Sigmoid colon (tissue), 6 donors: ENCODE measurements at regions not wholly inside any gene's neighbourhood (a gene's known extent, or its start where the extent isn't known, plus 50 kb on each side); places are given as distances from the start of the nearest gene placed in this dataset.

Experiments used
- DNase-seq: peaks from one replicate; pipeline ENCODE4 v3.0.0-alpha.2; 2019
- H3K27ac ChIP-seq, 4 donors: fragments of 200-600 bp; sonication (generic); one replicate each; pipeline ENCODE4 v1.5.1; 2016 to 2019; ENCODE audit warnings: mild to moderate bottlenecking in 1 of 4
- H3K27me3 ChIP-seq, 3 donors: fragments of 200-600 bp; sonication (generic); one replicate each; pipeline ENCODE4 v1.5.1; 2019; ENCODE audit warnings: mild to moderate bottlenecking in 1 of 3
- H3K36me3 ChIP-seq, 4 donors: fragments of 200-600 bp; sonication (generic); one replicate each; pipeline ENCODE4 v1.5.1; 2016 to 2019
- H3K4me1 ChIP-seq, 4 donors: fragments of 200-600 bp; sonication (generic); one replicate each; pipeline ENCODE4 v1.5.1; 2017 to 2019
- H3K4me3 ChIP-seq, 4 donors: fragments of 200-600 bp; sonication (generic); one replicate each; pipeline ENCODE4 v1.5.1; 2017 to 2019; ENCODE audit warnings: mild to moderate bottlenecking in 2 of 4, moderate library complexity in 1 of 4
- H3K9me3 ChIP-seq, 4 donors: fragments of 200-600 bp in 3 of 4; sonication (generic) in 3 of 4; one replicate each; pipeline versions ENCODE4 v1.5.1 to v1.6.1; 2013 to 2019
- EP300 ChIP-seq, 4 donors: sonication (generic); formaldehyde crosslinking; IDR thresholded peaks; one replicate each; pipeline ENCODE4 v1.6.1; 2017; ENCODE audit warnings: antibody characterized with exemption in 4 of 4
- POLR2A ChIP-seq, 2 donors: fragments of 450-650 bp; IDR thresholded peaks; one replicate each; pipeline ENCODE4 v1.6.1; 2016; ENCODE audit warnings: antibody characterized with exemption in 2 of 2, mild to moderate bottlenecking in 2 of 2, moderate library complexity in 2 of 2
- POLR2AphosphoS5 ChIP-seq, 4 donors: sonication (generic); formaldehyde crosslinking; IDR thresholded peaks; one replicate each; pipeline ENCODE4 v1.6.1; 2017; ENCODE audit warnings: antibody characterized with exemption in 4 of 4
- WGBS, 2 donors: extraction: QIAGEN DNeasy Blood & Tissue Kit; methylation state at CpG; one replicate each; pipeline ENCODE4 v1.1.7; 2013; 5-methylcytosine and 5-hydroxymethylcytosine counted together
- intact Hi-C: fragments of 100-400 bp; cut with DNase I; formaldehyde crosslinking; loops from one replicate; pipeline ENCODE4 v1.15.1; 2023
- TF ChIP-seq, protein P1 (sequence below), 4 experiments: fragments of 450-650 bp in 3 of 4; fragments of 200-600 bp in 1 of 4; IDR thresholded peaks; one replicate each; pipeline ENCODE4 v1.5.1; 2016 to 2019; ENCODE audit warnings: antibody characterized with exemption in 4 of 4, mild to moderate bottlenecking in 3 of 4, moderate library complexity in 2 of 4
- donor health status: healthy with polysubstance abuse.
- donor health status: healthy.

DNA sequence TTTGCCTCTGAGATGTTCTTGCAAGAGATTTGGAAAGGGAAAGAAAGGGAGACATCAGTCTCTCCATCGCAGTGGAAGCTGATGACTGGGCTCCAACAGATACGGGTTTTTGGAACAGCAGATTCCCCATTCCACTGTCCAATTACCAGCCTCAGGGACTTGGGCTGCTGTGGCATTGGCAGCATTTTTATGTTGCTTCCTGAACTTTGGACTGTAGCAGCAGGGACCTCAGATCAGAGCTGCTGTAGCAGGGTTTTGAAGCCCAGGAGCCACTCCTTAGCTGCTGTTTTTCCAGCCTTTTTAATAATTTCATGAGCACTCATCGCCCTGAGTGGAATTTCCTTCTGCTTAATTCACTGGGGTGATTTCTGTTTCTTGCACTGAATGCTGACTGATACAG, 135.7 kb upstream of the SLCO3A1 start:
- Histone ChIP-seq H3K9me3 (no peaks in the 10 kb centered on the region), H3K4me1 (no peaks in the 10 kb centered on the region), H3K27me3 (no peaks in the 10 kb centered on the region), H3K36me3 (no peaks in the 10 kb centered on the region), H3K4me3 (no peak overlapping the region), H3K27ac (no peak overlapping the region)
- TF ChIP-seq POLR2AphosphoS5 (IDR thresholded peaks at IDR 0.05) (no peak), EP300 (IDR thresholded peaks at IDR 0.05) (no peak), POLR2A (IDR thresholded peaks at IDR 0.05) (no peak)
- TF ChIP-seq, protein P1, sequence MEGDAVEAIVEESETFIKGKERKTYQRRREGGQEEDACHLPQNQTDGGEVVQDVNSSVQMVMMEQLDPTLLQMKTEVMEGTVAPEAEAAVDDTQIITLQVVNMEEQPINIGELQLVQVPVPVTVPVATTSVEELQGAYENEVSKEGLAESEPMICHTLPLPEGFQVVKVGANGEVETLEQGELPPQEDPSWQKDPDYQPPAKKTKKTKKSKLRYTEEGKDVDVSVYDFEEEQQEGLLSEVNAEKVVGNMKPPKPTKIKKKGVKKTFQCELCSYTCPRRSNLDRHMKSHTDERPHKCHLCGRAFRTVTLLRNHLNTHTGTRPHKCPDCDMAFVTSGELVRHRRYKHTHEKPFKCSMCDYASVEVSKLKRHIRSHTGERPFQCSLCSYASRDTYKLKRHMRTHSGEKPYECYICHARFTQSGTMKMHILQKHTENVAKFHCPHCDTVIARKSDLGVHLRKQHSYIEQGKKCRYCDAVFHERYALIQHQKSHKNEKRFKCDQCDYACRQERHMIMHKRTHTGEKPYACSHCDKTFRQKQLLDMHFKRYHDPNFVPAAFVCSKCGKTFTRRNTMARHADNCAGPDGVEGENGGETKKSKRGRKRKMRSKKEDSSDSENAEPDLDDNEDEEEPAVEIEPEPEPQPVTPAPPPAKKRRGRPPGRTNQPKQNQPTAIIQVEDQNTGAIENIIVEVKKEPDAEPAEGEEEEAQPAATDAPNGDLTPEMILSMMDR (IDR thresholded peaks at IDR 0.05) = no peak
- DNase-seq = no peak
- WGBS, 2 donors = 44 to 79% methylated on average over 3 of the region's 3 CpGs
- intact Hi-C loops = no loop called here

DNA sequence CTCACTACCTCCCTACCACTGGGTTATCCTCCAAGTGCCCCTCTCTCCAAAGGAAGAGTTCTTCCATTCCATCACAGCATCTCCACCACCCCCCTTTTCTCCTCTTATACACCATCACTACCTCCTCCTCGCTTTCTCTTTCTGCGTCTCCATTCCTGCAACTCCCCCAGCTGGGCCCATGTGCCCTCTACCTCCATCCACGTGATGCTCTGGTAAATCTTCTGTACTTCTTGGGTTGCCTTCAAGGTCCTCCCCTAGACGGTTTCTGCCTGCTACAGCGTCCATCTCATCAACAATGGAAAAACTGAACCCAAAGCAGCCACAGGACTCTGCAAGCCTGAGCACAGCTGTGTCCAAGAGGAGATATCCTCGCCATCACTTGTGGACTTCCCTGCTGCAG, 129.5 kb upstream of the SLCO3A1 start:
- Histone ChIP-seq H3K4me3 (no peak overlapping the region), H3K4me1 (no peaks in the 10 kb centered on the region), H3K27ac (no peak overlapping the region), H3K9me3 (no peaks in the 10 kb centered on the region), H3K36me3 (no peaks in the 10 kb centered on the region), H3K27me3 (no peaks in the 10 kb centered on the region)
- DNase-seq = no peak
- intact Hi-C loops = no loop called here
- TF ChIP-seq, protein P1 (IDR thresholded peaks at IDR 0.05) = no peak
- no peak for TF ChIP-seq POLR2A (IDR thresholded peaks at IDR 0.05)
- no peak for TF ChIP-seq EP300 (IDR thresholded peaks at IDR 0.05)
- no peak for TF ChIP-seq POLR2AphosphoS5 (IDR thresholded peaks at IDR 0.05)
- WGBS, 2 donors = 88 to 89% methylated on average over 6 of the region's 6 CpGs

DNA sequence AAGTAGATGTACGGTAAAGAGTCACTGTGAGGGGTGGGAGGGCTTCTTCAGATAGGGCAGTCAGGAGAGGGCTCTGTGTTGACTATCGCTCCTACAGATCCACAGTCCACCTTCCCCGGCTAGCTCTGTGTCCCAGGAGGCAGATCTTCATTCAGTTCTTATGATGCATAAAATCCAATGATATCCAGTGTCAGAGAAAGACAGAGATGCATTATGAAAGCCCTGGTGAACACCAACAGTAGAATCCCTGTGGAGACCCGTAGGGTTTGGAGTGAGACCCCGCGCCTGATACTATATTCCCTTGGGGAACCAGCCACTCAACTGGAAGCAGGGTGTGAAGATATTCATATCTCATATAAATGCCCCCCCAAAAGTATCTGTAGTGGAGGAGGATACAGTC, 119.8 kb upstream of the SLCO3A1 start:
- H3K4me1 ChIP-seq = no peaks in the 10 kb centered on the region
- no peak for DNase-seq
- 92 to 96% methylated on average over 6 of the region's 6 CpGs for WGBS, 2 donors
- peaks cover 0 to 5% (median 0%) of the 10 kb centered on the region in 3 donors for H3K27me3 ChIP-seq
- TF ChIP-seq POLR2A (IDR thresholded peaks at IDR 0.05) (no peak), POLR2AphosphoS5 (IDR thresholded peaks at IDR 0.05) (no peak), EP300 (IDR thresholded peaks at IDR 0.05) (no peak)
- TF ChIP-seq, protein P1 (IDR thresholded peaks at IDR 0.05) = no peak
- H3K4me3 ChIP-seq = no peak overlapping the region
- H3K9me3 ChIP-seq = no peaks in the 10 kb centered on the region
- no peak overlapping the region for H3K27ac ChIP-seq
- intact Hi-C loops = no loop called here
- no peaks in the 10 kb centered on the region for H3K36me3 ChIP-seq

DNA sequence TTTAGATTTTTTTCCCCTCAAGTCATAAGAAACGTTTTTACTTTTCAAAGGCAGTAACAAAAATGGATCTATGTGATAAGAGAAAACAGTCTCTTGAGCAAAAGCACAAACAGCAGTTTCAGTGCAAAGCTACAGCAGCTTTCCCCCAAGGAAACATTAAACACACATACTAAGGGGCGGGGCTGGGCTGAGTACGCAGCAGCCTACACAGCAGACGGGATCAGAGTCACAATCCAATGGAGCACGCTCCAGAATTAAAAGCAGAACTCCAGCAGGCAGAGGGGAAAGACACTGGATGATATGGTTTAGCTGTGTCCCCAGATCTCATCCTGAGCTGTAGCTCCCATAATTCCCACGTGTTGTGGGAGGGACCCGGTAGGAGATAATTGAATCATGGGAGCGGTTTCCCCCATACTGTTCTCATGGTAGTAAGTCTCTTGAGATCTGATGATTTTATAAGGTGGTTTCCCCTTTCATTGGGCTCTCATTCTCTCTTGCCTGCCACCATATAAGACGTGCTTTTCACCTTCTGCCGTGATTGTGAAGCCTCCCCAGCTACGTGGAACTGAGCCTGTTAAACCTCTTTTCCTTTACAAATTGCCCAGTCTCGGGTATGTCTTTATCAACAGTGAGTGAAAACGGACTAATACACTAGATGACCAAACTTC, 116.2 kb upstream of the SLCO3A1 start:
- TF ChIP-seq, protein P1 (IDR thresholded peaks at IDR 0.05) = no peak
- TF ChIP-seq POLR2A (IDR thresholded peaks at IDR 0.05) (no peak), POLR2AphosphoS5 (IDR thresholded peaks at IDR 0.05) (no peak), EP300 (IDR thresholded peaks at IDR 0.05) (no peak)
- Histone ChIP-seq H3K9me3 (no peaks in the 10 kb centered on the region), H3K36me3 (no peaks in the 10 kb centered on the region), H3K27ac (no peak overlapping the region), H3K4me1 (no peaks in the 10 kb centered on the region), H3K4me3 (no peak overlapping the region), H3K27me3 (peaks cover 0 to 5% (median 0%) of the 10 kb centered on the region in 3 donors)
- intact Hi-C loops = no loop called here
- 47 to 72% methylated on average over 13 of the region's 13 CpGs for WGBS, 2 donors
- DNase-seq = no peak

DNA sequence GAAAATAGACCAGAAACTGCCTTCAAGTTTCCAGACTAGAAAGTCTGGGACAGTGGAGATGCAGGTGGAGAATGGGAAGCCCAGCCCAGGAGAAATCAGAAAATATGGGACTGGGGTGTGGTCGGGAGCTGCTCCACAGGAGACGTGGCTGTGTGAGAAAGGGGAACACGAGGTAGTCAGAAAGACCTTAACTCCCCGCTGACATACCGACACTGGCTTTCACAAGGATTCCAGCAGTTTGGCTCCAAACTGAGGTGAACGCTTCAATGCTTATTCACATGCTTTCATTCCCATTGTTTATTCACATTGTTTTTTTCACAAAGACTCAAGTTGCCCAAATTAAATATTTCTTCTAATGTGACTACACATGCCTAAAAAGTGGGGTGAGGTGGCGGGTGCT, 111.5 kb upstream of the SLCO3A1 start:
- no peaks in the 10 kb centered on the region for H3K27me3 ChIP-seq
- H3K4me3 ChIP-seq = no peak overlapping the region
- no peaks in the 10 kb centered on the region for H3K9me3 ChIP-seq
- no peak overlapping the region for H3K27ac ChIP-seq
- DNase-seq = no peak
- H3K4me1 ChIP-seq = no peaks in the 10 kb centered on the region
- WGBS, 2 donors = 74 to 84% methylated on average over 7 of the region's 7 CpGs
- intact Hi-C loops = no loop called here
- TF ChIP-seq, protein P1 (IDR thresholded peaks at IDR 0.05) = no peak
- no peak for TF ChIP-seq POLR2A (IDR thresholded peaks at IDR 0.05)
- TF ChIP-seq POLR2AphosphoS5 (IDR thresholded peaks at IDR 0.05) = no peak
- TF ChIP-seq EP300 (IDR thresholded peaks at IDR 0.05) = no peak
- no peaks in the 10 kb centered on the region for H3K36me3 ChIP-seq
